ENCODE measurements at regions not wholly inside any gene's neighbourhood (a gene's known extent, or its start where the extent isn't known, plus 50 kb on each side); places are given as distances from the start of the nearest gene placed in this dataset.

DNA sequence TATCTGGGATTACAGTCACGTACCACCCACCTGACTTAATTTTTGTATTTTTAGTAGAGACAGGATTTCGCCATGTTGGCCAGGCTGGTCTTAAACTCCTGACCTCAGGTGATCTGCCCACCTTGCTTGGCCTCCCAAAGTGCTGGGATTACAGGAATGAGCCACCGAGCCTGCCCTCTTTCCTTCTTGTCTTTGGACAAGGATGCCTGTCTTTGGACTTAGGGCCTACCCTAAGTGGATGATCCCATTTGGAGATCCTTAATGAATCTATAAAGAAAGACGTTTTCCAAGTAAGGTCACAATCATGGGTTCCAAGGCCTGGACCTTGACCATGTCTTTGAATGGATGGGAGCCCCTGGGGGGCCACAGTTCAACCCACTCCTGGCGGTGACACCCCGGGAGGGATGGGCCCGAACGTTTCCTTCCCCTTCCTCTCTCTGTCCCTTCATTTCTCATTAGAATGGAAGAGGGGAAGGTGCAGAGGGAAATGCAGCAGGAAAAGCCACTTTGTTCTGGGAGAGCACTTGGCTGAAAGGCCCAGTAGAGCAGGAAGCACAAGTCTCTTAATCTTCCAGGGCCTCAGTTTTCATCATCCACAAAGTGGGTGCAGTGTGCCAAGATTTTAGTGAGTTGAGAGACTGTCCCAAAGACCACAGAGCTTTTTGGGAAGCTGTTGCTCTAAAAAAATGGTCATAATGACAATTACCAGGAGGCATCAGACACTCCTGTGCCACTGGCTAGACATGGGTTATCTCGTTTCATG is 353.3 kb downstream of the SEC14L1 start:
- DNase-seq (ENCODE audit: extremely low spot score) = no peak
- TF ChIP-seq POLR2A (IDR thresholded peaks at IDR 0.05; ENCODE audit: low read depth) (no peak), EP300 (IDR thresholded peaks at IDR 0.05) (no peak), POLR2AphosphoS5 (IDR thresholded peaks at IDR 0.05) (no peak)
- TF ChIP-seq, protein P1, sequence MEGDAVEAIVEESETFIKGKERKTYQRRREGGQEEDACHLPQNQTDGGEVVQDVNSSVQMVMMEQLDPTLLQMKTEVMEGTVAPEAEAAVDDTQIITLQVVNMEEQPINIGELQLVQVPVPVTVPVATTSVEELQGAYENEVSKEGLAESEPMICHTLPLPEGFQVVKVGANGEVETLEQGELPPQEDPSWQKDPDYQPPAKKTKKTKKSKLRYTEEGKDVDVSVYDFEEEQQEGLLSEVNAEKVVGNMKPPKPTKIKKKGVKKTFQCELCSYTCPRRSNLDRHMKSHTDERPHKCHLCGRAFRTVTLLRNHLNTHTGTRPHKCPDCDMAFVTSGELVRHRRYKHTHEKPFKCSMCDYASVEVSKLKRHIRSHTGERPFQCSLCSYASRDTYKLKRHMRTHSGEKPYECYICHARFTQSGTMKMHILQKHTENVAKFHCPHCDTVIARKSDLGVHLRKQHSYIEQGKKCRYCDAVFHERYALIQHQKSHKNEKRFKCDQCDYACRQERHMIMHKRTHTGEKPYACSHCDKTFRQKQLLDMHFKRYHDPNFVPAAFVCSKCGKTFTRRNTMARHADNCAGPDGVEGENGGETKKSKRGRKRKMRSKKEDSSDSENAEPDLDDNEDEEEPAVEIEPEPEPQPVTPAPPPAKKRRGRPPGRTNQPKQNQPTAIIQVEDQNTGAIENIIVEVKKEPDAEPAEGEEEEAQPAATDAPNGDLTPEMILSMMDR (IDR thresholded peaks at IDR 0.05) = no peak
- Histone ChIP-seq H3K27me3 (no peaks in the 10 kb centered on the region), H3K9me3 (no peaks in the 10 kb centered on the region), H3K4me3 (no peak overlapping the region), H3K4me1 (peaks cover 26 to 41% (median 37%) of the 10 kb centered on the region in 4 donors), H3K36me3 (peaks cover 42 to 94% (median 84%) of the 10 kb centered on the region in 4 donors), H3K27ac (replicated peaks in 1 of 4) (peak overlapping the region; percentile 67 to 81 (median 72))
- 65% methylated on average over 9 of the region's 9 CpGs for WGBS
- intact Hi-C loops (cut with DNase I) = loop anchor here (2.0 kb wide), 1 partner anchor 65 kb away; no protein-coding TSS in a partner anchor

DNA sequence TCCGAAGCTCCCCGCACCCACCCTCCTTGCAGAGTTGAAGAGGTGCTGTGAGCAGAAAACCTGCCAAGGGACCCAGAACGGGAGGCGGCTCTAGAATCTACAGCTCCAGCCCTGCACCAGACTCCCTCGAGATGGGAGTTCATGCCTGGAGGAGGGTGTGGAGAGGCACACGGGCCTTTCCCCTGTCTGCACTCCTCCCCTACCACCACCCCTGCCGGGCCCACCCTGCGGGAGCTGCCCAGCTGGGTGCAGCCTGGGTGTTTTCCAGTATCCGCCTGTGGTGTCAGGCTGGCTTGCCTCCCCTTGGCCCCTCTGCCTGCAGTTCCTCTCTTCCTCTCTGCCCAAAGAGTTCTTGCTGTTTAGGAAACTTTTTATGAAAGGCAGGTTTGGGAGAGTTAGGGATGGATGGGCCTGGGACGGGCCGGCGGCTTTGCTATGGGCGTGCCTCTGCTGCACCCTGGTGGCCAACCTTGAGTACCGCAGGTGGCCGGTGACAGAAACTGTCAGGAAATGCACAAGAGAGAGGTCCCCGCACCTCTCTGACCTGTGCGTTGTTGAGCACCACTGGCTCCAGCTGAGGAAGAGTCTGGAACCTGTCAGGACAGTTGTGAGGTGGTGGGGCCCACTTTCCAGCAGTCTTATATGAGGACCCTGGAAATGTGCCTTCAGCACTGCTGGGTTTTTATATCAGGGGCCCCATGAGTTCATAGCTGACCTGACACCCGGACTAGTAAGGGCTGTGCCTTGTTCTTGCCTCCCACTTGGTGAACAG is 354.1 kb downstream of the SEC14L1 start:
- Histone ChIP-seq H3K27me3 (no peaks in the 10 kb centered on the region), H3K27ac (replicated peaks in 1 of 4) (peak overlapping the region; percentile 67 to 81 (median 72)), H3K9me3 (no peaks in the 10 kb centered on the region), H3K4me3 (no peak overlapping the region), H3K4me1 (peaks cover 18 to 33% (median 29%) of the 10 kb centered on the region in 4 donors), H3K36me3 (peaks cover 42 to 95% (median 86%) of the 10 kb centered on the region in 4 donors)
- no peak for DNase-seq (ENCODE audit: extremely low spot score)
- 15% methylated on average over 12 of the region's 18 CpGs for WGBS
- TF ChIP-seq POLR2A (IDR thresholded peaks at IDR 0.05; ENCODE audit: low read depth) (no peak), EP300 (IDR thresholded peaks at IDR 0.05) (no peak), POLR2AphosphoS5 (IDR thresholded peaks at IDR 0.05) (peak; percentile 70 to 72)
- TF ChIP-seq, protein P1 (IDR thresholded peaks at IDR 0.05) = peak; percentile 98 to 100 (median 99)
- intact Hi-C loops (cut with DNase I) = loop anchor here (1.0 to 2.0 kb wide), 2 partner anchors 66 to 164 kb away; no protein-coding TSS in a partner anchor

DNA sequence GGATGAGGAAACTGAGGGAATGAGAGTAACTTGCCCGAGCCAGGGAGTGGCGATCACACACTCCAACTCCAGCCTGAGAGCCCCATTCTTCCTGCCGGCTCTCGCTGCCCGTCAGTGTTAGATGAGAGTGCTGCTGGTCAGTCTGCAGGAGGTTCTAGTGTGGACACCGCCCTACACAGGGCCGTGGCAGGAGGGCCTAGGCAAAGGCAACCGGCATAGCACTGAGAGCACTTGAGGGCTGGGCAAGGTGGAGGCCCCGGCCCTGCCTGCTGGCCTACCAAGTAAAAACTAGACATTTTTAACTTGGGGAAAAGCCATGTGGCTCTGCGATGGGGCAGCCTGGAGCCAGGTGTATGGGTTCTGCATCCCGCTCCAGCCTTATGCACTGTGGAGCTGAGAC is 354.8 kb downstream of the SEC14L1 start:
- Histone ChIP-seq H3K36me3 (peaks cover 41 to 94% (median 84%) of the 10 kb centered on the region in 4 donors), H3K4me3 (no peak overlapping the region), H3K27me3 (no peaks in the 10 kb centered on the region), H3K27ac (replicated peaks in 1 of 4) (peak overlapping the region in 2 of 4 donors; percentile 69 to 75), H3K4me1 (peaks cover 11 to 26% (median 22%) of the 10 kb centered on the region in 4 donors), H3K9me3 (no peaks in the 10 kb centered on the region)
- intact Hi-C loops (cut with DNase I) = loop anchor here (1.0 to 2.0 kb wide), 2 partner anchors 67 to 164 kb away; no protein-coding TSS in a partner anchor
- no peak for DNase-seq (ENCODE audit: extremely low spot score)
- 90% methylated on average over 11 of the region's 11 CpGs for WGBS
- no peak for TF ChIP-seq POLR2A (IDR thresholded peaks at IDR 0.05; ENCODE audit: low read depth)
- TF ChIP-seq EP300 (IDR thresholded peaks at IDR 0.05) = no peak
- TF ChIP-seq, protein P1 (IDR thresholded peaks at IDR 0.05) = no peak
- no peak for TF ChIP-seq POLR2AphosphoS5 (IDR thresholded peaks at IDR 0.05)

DNA sequence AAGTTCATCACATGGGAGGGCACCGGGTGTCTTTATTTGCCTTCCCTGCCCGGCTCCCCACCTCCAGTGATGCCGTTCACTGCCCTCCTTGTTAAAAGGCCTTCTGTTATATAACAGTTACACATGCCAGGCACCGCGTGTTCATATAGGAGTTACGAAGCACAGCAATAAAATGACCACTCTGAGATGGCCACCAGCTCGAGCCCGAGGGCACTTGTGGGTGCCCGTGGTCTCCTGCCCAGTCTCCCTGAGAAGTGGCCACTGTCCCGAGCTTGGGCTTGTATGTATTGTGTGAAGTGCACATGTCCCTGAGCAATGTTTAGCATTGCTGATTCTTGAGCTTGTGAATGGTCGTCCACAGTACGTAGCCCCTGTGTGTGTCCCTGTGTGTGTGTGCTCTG is 355.6 kb downstream of the SEC14L1 start:
- no peak for DNase-seq (ENCODE audit: extremely low spot score)
- WGBS = 88% methylated on average over 11 of the region's 12 CpGs
- intact Hi-C loops (cut with DNase I) = no loop called here

More for the DNA sequence above, 355.6 kb downstream of the SEC14L1 start:
- Histone ChIP-seq H3K27me3 (no peaks in the 10 kb centered on the region), H3K27ac (replicated peaks in 1 of 4) (no peak overlapping the region), H3K36me3 (peaks cover 36 to 94% (median 78%) of the 10 kb centered on the region in 4 donors), H3K4me3 (no peak overlapping the region), H3K4me1 (peaks cover 9 to 20% (median 15%) of the 10 kb centered on the region in 4 donors), H3K9me3 (no peaks in the 10 kb centered on the region)
- TF ChIP-seq EP300 (IDR thresholded peaks at IDR 0.05) (no peak), POLR2AphosphoS5 (IDR thresholded peaks at IDR 0.05) (no peak), POLR2A (IDR thresholded peaks at IDR 0.05; ENCODE audit: low read depth) (no peak)
- TF ChIP-seq, protein P1 (IDR thresholded peaks at IDR 0.05) = no peak
